IMR-90 (cell line): ENCODE measurements at regions not wholly inside any gene's neighbourhood (a gene's known extent, or its start where the extent isn't known, plus 50 kb on each side); places are given as distances from the start of the nearest gene placed in this dataset.

Experiments
- ATAC-seq: fragments of 200-7000 bp; cut with Tn5 transposase; 2 replicates; pipeline ENCODE4 v1.9.1; 2020; ENCODE audit warnings: low read depth, mild to moderate bottlenecking, moderate library complexity
- BruUV-seq: library from RNA; stranded (reverse); fragments of 400-500 nt; replicated peaks from 2 replicates; lab custom pipeline; 2021; lab: Mats Ljungman, UMichigan
- CTCF ChIA-PET: fragments of 300-600 bp; formaldehyde crosslinking; extraction: SDS; loops from one replicate; lab custom pipeline; 2021; ENCODE audit warnings: antibody characterized with exemption; lab: Yijun Ruan, JAX
- POLR2A ChIA-PET: fragments of 300-600 bp; sonication (Branson Sonifier 250); formaldehyde crosslinking; loops from one replicate; lab custom pipeline; 2022; ENCODE audit warnings: antibody characterized with exemption; ENCODE audit not compliant: unreplicated experiment; lab: Charles Lee
- DNase-seq: peaks from one replicate; pipeline ENCODE4 v3.0.0; 2013
- H2AFZ ChIP-seq: replicated peaks from 2 replicates; pipeline ENCODE3; 2013; ENCODE audit warnings: low read length, mild to moderate bottlenecking; ENCODE audit not compliant: poor library complexity
- H2AK5ac ChIP-seq: 2 replicates; pipeline ENCODE4 v1.6.1; 2013; ENCODE audit warnings: low read depth, low read length, inconsistent platforms
- H2AK9ac ChIP-seq: replicated peaks from 2 replicates; pipeline ENCODE3; 2013; ENCODE audit warnings: mild to moderate bottlenecking, low read depth, low read length, moderate library complexity; ENCODE audit not compliant: poor library complexity
- H2BK120ac ChIP-seq: 2 replicates; pipeline ENCODE4 v1.6.1; 2013; ENCODE audit warnings: low read depth, low read length, inconsistent platforms
- H2BK15ac ChIP-seq: 3 replicates; pipeline ENCODE4 v1.6.1; 2013; ENCODE audit warnings: low read depth, low read length, inconsistent platforms
- H2BK20ac ChIP-seq: 2 replicates; pipeline ENCODE4 v1.6.1; 2013; ENCODE audit warnings: low read depth, mild to moderate bottlenecking, inconsistent platforms, low read length, moderate library complexity
- H2BK5ac ChIP-seq: 2 replicates; pipeline ENCODE4 v1.6.1; 2013; ENCODE audit warnings: mild to moderate bottlenecking, low read depth, low read length, inconsistent platforms; ENCODE audit not compliant: poor library complexity, severe bottlenecking
- H3K14ac ChIP-seq: replicated peaks from 2 replicates; pipeline ENCODE4 v1.6.1; 2013; ENCODE audit warnings: low read depth, low read length, inconsistent platforms
- H3K18ac ChIP-seq: 2 replicates; pipeline ENCODE4 v1.6.1; 2013; ENCODE audit warnings: low read depth, low read length, control low read depth
- H3K23ac ChIP-seq: 2 replicates; pipeline ENCODE4 v1.6.1; 2013; ENCODE audit warnings: low read depth, low read length, inconsistent platforms
- H3K27ac ChIP-seq: 2 replicates; pipeline ENCODE4 v1.5.1; 2013; ENCODE audit warnings: mild to moderate bottlenecking, control low read depth, low read length; ENCODE audit not compliant: insufficient read depth
- H3K27me3 ChIP-seq: 2 replicates; pipeline ENCODE4 v1.6.1; 2013; ENCODE audit warnings: low read length; ENCODE audit not compliant: control insufficient read depth, insufficient read depth
- H3K36me3 ChIP-seq: 2 replicates; pipeline ENCODE4 v1.6.1; 2013; ENCODE audit warnings: low read length, mixed read lengths; ENCODE audit not compliant: control insufficient read depth, insufficient read depth
- H3K4ac ChIP-seq: 2 replicates; pipeline ENCODE4 v1.6.1; 2013; ENCODE audit warnings: low read depth, low read length, inconsistent platforms
- H3K4me1 ChIP-seq: 2 replicates; pipeline ENCODE4 v1.6.1; 2013; ENCODE audit warnings: low read length, mixed read lengths; ENCODE audit not compliant: control insufficient read depth, insufficient read depth
- H3K4me2 ChIP-seq: 2 replicates; pipeline ENCODE4 v1.6.1; 2013; ENCODE audit warnings: low read depth, mild to moderate bottlenecking, control low read depth, low read length, moderate library complexity
- H3K4me3 ChIP-seq: 2 replicates; pipeline ENCODE4 v1.5.1; 2013; ENCODE audit warnings: low read depth, mild to moderate bottlenecking, control low read depth, low read length, moderate library complexity; ENCODE audit not compliant: insufficient read depth
- H3K56ac ChIP-seq: 2 replicates; pipeline ENCODE4 v1.6.1; 2013; ENCODE audit warnings: low read length, inconsistent platforms; ENCODE audit not compliant: insufficient read depth; ENCODE audit errors: extremely low read depth
- H3K79me1 ChIP-seq, 2 experiments: 2 replicates each; pipeline ENCODE4 v1.6.1; 2013; ENCODE audit warnings: low read length in 2 of 2, inconsistent platforms in 1 of 2, low read depth in 1 of 2
- H3K9ac ChIP-seq: 2 replicates; pipeline ENCODE4 v1.6.1; 2013; ENCODE audit warnings: low read depth, low read length, control low read depth
- H3K9me1 ChIP-seq: 2 replicates; pipeline ENCODE4 v1.6.1; 2013; ENCODE audit warnings: low read length, inconsistent platforms; ENCODE audit not compliant: insufficient read depth
- H3K9me3 ChIP-seq: 2 replicates; pipeline ENCODE4 v1.6.1; 2013; ENCODE audit warnings: low read length; ENCODE audit not compliant: control insufficient read depth, insufficient read depth
- H4K20me1 ChIP-seq: 2 replicates; pipeline ENCODE4 v1.6.1; 2013; ENCODE audit warnings: low read length, inconsistent platforms; ENCODE audit not compliant: insufficient read depth
- H4K5ac ChIP-seq: 2 replicates; pipeline ENCODE4 v1.6.1; 2013; ENCODE audit warnings: mild to moderate bottlenecking, low read depth, low read length, control low read depth
- H4K8ac ChIP-seq, 2 experiments: 2 replicates each; pipeline ENCODE4 v1.6.1; 2013; ENCODE audit warnings: low read depth in 2 of 2, low read length in 2 of 2, control low read depth in 1 of 2, inconsistent platforms in 1 of 2
- H4K91ac ChIP-seq: 2 replicates; pipeline ENCODE4 v1.6.1; 2013; ENCODE audit warnings: low read depth, low read length, inconsistent platforms; ENCODE audit not compliant: insufficient read depth
- BHLHE40 ChIP-seq: fragments of 150-350 bp; IDR thresholded peaks from 2 replicates; pipeline ENCODE4 v1.6.1; 2016; ENCODE audit warnings: mild to moderate bottlenecking, low read depth, low read length
- CHD1 ChIP-seq: IDR thresholded peaks from 2 replicates; pipeline ENCODE4 v1.6.1; 2012; ENCODE audit warnings: low read depth, low read length, improper control_type of control experiment
- FOS ChIP-seq: fragments of 150-350 bp; IDR thresholded peaks from 2 replicates; pipeline ENCODE4 v1.6.1; 2016; ENCODE audit warnings: low read depth, low read length
- MAFK ChIP-seq: IDR thresholded peaks from 2 replicates; pipeline ENCODE4 v1.6.1; 2012; ENCODE audit warnings: low read depth, low read length, improper control_type of control experiment
- MAZ ChIP-seq: IDR thresholded peaks from 2 replicates; pipeline ENCODE4 v1.6.1; 2012; ENCODE audit warnings: low read depth, mild to moderate bottlenecking, low read length, improper control_type of control experiment, moderate library complexity, borderline replicate concordance
- MXI1 ChIP-seq: IDR thresholded peaks from 2 replicates; pipeline ENCODE4 v1.6.1; 2012; ENCODE audit warnings: low read depth, mild to moderate bottlenecking, low read length, moderate library complexity, borderline replicate concordance
- NFE2L2 ChIP-seq: fragments of 150-350 bp; IDR thresholded peaks from 2 replicates; pipeline ENCODE4 v1.6.1; 2016; ENCODE audit warnings: low read depth, mild to moderate bottlenecking, low read length
- POLR2A ChIP-seq: IDR thresholded peaks from 2 replicates; pipeline ENCODE4 v1.6.1; 2012; ENCODE audit warnings: mild to moderate bottlenecking, low read depth, low read length
- RAD21 ChIP-seq: IDR thresholded peaks from 2 replicates; pipeline ENCODE4 v1.6.1; 2012; ENCODE audit warnings: low read length, improper control_type of control experiment
- RFX5 ChIP-seq: IDR thresholded peaks from 2 replicates; pipeline ENCODE4 v1.8.0; 2012; ENCODE audit warnings: low read depth, mild to moderate bottlenecking, low read length, moderate library complexity
- SMC3 ChIP-seq: fragments of 150-350 bp; IDR thresholded peaks from 2 replicates; pipeline ENCODE4 v1.6.1; 2016; ENCODE audit warnings: low read depth, mild to moderate bottlenecking, antibody characterized with exemption, low read length, moderate library complexity
- dilution Hi-C: fragments of 300-500 bp; cut with HindIII; formaldehyde crosslinking; loops from one replicate; pipeline ENCODE4 v1.14.3; 2018; ENCODE audit warnings: low sequenced_read_pairs; ENCODE audit not compliant: unreplicated experiment
- in situ Hi-C: fragments of 300-500 bp; cut with MboI; formaldehyde crosslinking; loops from 3 replicates; pipeline ENCODE4 v1.14.3; 2019; ENCODE audit warnings: low sequenced_read_pairs, inconsistent platforms, mixed read lengths
- intact Hi-C: fragments of 100-400 bp; cut with micrococcal nuclease; formaldehyde crosslinking; loops from 2 replicates; pipeline ENCODE4 v1.10.0; 2022
- TF ChIP-seq, protein P1 (sequence below): fragments of 150-350 bp; IDR thresholded peaks from 2 replicates; pipeline ENCODE4 v1.6.1; 2016; ENCODE audit warnings: low read depth, mild to moderate bottlenecking, low read length, moderate library complexity, borderline replicate concordance
- TF ChIP-seq, protein P2 (sequence below): fragments of 150-350 bp; IDR thresholded peaks from 2 replicates; pipeline ENCODE4 v1.6.1; 2017; ENCODE audit warnings: mild to moderate bottlenecking, antibody characterized with exemption, low read length, low read depth

DNA sequence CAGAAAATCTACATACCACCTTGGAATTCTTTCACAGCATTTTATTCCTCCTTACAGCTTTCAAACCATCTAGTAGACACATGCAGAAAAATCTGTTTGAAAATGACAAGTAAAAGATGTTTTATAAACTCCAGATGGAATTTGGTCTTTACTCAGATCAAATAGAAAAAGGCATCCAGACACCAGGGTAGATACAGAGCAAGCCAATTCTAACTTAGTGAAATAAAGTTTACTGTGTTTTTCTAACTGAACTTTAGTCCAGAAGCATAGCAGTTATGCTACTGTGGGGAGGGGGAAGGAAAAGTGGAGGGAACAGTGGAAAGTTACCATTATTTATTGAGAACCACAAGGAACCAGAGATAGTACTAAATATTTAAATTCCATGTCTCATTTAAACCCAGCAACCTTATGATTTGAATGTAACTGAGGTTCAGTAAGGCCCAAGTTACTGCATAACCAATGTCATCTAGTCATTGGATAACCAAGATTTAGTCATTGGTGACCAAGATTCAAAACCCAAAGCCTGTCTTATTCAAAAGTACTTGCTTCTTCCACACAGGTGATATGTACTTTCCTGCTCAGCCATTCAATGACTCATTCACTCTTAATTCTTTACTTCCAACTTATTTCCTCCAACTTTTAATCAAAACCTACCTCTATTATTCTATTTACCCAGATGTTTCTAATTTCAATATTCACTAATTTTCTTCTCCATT, 57.7 kb downstream of the RAD51AP2 start:
- no peak overlapping the region for H3K18ac ChIP-seq
- intact Hi-C loops: no loop called here
- POLR2A ChIA-PET: no interaction called here

More for the DNA sequence above, 57.7 kb downstream of the RAD51AP2 start:
- in situ Hi-C loops (no loop called here), dilution Hi-C loops (no loop called here)
- no peak overlapping the region for H2BK5ac ChIP-seq
- DNase-seq (no peak), ATAC-seq (no peak)
- H2AFZ ChIP-seq: no peak overlapping the region
- H3K56ac ChIP-seq: no peak overlapping the region
- H3K9ac ChIP-seq: no peak overlapping the region
- no TSS peak for BruUV-seq
- H2BK120ac ChIP-seq: no peak overlapping the region
- no peaks in the 10 kb centered on the region for H3K79me1 ChIP-seq
- no peak overlapping the region for H3K27ac ChIP-seq
- H3K4me1 ChIP-seq: no peaks in the 10 kb centered on the region
- no peaks in the 10 kb centered on the region for H3K36me3 ChIP-seq
- no peak overlapping the region for H3K4me3 ChIP-seq
- CTCF ChIA-PET: no interaction called here
- H3K9me1 ChIP-seq: no peaks in the 10 kb centered on the region
- H2AK9ac ChIP-seq: no peak overlapping the region
- H4K8ac ChIP-seq: no peak overlapping the region
- H4K20me1 ChIP-seq: no peaks in the 10 kb centered on the region
- no peak overlapping the region for H2BK20ac ChIP-seq
- no peak for TF ChIP-seq SMC3
- TF ChIP-seq, protein P1, sequence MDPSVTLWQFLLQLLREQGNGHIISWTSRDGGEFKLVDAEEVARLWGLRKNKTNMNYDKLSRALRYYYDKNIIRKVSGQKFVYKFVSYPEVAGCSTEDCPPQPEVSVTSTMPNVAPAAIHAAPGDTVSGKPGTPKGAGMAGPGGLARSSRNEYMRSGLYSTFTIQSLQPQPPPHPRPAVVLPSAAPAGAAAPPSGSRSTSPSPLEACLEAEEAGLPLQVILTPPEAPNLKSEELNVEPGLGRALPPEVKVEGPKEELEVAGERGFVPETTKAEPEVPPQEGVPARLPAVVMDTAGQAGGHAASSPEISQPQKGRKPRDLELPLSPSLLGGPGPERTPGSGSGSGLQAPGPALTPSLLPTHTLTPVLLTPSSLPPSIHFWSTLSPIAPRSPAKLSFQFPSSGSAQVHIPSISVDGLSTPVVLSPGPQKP: no peak
- TF ChIP-seq FOS: no peak
- no peak for TF ChIP-seq MXI1
- no peak for TF ChIP-seq NFE2L2
- TF ChIP-seq RAD21: no peak
- TF ChIP-seq MAZ: no peak
- no peak for TF ChIP-seq MAFK
- TF ChIP-seq CHD1: no peak
- TF ChIP-seq RFX5: no peak
- TF ChIP-seq, protein P2, sequence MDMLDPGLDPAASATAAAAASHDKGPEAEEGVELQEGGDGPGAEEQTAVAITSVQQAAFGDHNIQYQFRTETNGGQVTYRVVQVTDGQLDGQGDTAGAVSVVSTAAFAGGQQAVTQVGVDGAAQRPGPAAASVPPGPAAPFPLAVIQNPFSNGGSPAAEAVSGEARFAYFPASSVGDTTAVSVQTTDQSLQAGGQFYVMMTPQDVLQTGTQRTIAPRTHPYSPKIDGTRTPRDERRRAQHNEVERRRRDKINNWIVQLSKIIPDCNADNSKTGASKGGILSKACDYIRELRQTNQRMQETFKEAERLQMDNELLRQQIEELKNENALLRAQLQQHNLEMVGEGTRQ: no peak
- no peak for TF ChIP-seq BHLHE40
- TF ChIP-seq POLR2A: no peak
- H4K91ac ChIP-seq: no peak overlapping the region
- no peak overlapping the region for H3K23ac ChIP-seq
- H4K5ac ChIP-seq: no peak overlapping the region
- H3K4ac ChIP-seq: no peak overlapping the region
- no peak overlapping the region for H3K14ac ChIP-seq
- no peak overlapping the region for H2BK15ac ChIP-seq
- no peak overlapping the region for H2AK5ac ChIP-seq
- no peaks in the 10 kb centered on the region for H3K27me3 ChIP-seq
- H3K4me2 ChIP-seq: no peak overlapping the region
- no peaks in the 10 kb centered on the region for H3K9me3 ChIP-seq
